ENCODE measurements at regions not wholly inside any gene's neighbourhood (a gene's known extent, or its start where the extent isn't known, plus 50 kb on each side); places are given as distances from the start of the nearest gene placed in this dataset.
"Not testable (repeated sequence)": the region's sequence is repeated elsewhere in the genome, so short reads cannot be mapped to it uniquely, and the experiment has no call there.

DNA sequence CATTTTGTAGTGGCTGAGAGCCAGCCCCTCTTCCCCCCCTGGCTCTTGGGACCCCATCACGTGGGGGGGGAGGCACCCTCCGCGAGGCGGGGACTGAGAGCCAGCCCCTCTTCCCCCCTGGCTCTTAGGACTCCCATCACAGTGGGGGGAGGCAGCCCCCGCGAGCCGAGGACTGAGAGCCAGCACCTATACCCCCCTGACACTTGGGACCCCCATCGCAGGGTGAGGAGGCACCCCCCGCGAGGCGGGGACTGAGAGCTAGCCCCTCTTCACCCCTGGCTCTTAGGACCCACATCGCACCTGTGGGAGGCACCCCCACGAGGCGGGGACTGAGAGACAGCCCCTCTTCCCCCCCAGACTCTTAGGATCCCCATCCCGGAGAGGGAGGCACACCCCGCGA, 2426.5 kb upstream of the PCDH20 start:
- DNase-seq: no peak

DNA sequence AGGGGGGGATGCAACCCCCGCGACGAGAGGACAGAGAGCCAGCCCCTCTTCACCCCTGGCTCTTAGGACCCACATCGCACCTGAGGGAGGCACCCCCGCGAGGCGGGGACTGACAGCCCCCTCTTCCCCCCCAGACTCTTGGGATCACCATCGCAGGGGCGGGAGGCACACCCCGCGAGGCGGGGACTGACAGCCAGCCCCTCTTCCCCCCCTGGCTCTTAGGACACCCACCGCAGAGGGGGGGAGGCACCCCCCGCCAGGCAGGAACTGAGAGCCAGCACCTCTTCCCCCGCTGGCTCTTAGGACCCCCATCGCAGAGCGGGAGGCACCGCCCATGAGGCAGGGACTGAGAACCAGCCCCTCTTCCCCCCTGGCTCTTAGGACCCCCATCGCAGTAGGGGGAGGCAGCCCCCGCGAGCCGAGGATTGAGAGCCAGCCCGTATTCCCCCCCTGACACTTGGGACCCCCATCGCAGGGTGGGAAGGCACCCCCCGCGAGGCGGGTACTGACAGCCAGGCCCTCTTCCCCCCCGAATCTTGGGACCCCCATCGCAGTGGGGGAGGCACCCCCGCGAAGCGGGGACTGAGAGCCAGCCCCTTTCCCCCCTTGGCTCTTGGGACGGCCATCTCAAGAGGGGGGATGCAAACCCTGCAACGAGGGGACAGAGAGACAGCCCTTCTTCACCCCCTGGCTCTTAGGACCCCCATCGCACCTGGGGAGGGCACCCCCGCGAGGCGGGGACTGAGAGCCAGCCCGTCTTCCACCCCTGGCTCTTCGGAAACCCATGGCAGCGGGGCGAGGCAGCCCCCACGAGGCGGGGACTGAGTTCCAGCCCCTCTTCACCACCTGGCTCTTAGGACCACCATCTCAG, 2425.1 kb upstream of the PCDH20 start:
- DNase-seq: no peak

DNA sequence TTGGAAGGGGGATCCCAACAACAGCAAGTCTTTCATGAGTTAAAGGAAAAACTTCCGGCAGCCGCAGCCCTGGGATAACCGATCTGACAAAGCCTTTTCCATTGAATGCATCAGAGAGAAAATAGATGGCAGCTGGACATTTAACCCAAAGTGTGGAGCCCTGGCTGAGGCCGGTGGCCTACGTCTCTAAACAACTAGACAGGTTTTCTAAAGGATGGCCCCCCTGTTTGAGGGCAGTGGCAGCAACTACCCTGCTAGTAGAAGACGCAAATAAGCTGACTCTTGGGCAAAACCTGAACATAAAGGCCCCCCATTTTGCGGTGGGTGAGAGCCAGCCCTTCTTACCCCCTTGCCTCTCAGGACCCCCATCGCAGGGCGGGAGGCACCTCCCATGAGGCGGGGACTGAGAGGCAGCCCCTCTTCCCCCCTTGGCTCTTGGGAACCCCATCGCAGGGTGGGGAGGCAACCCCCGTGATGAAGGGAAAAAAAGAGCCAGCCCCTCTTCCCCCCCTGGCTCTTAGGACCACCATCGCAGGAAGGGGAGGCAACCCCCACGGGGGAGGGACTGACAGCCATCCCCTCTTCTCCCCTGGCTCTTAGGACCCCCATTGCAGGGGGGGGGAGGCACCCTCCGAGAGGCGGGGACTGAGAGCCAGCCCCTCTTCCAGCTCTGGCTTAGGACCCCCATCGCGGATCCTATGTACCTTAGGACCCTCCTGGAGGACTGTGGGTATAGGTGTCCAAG, 2422.9 kb upstream of the PCDH20 start:
- no peak for DNase-seq

DNA sequence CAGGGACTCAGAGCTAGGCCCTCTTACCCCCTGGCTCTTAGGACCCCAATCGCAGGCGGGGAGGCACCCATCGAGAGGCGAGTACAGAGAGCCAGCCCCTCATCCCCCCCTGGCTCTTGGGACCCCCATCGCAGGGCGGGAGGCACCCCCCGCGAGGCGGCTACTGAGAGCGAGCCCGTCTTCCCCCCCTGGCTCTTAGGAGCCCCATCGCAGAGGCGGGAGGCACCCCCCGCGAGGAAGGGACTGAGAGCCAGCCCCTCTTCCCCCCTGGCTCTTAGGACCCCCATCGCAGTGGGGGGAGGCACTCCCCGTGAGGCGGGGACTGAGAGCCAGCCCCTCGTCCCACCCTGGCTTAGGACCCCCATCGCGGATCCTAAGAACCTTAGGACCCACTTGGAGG, 2422.1 kb upstream of the PCDH20 start:
- not testable (repeated sequence) for DNase-seq

DNA sequence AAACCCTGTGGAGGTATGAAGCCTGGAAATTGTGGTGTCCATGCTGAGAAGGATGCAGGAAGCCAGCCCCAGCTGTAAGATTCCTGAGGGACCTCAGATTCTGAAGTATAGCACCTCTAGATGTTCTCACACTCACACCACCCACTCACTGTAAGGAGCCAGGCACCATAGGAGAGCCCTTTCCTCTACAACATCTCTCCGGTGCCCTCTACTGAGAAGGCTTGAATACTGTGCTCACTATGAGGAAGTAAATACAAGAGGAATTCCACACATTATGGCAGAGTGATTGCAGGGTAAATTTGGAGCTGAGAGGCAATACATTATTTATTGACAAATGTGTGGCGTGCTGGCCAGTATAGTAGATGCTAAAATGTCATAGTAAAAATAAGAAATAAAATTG, 2414.0 kb upstream of the PCDH20 start:
- DNase-seq: not testable (repeated sequence)

DNA sequence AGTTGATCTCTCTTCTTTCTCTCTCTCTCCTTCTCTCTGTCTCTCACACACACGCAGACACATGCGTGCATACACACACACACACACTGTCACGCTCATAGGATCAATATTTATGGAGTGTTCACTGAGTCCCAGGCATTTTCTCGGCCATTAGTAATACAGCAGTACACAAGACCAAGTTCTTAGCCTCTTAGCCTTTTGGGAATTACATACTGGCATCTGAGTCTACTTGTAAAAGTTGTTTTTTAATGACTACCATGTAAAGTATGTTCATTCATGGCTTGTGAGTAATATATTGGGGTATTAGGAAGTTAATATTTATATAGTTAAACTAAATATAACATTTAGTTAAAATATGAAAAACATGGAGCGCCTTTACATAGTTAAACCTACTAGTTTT, 2406.1 kb upstream of the PCDH20 start:
- not testable (repeated sequence) for DNase-seq

DNA sequence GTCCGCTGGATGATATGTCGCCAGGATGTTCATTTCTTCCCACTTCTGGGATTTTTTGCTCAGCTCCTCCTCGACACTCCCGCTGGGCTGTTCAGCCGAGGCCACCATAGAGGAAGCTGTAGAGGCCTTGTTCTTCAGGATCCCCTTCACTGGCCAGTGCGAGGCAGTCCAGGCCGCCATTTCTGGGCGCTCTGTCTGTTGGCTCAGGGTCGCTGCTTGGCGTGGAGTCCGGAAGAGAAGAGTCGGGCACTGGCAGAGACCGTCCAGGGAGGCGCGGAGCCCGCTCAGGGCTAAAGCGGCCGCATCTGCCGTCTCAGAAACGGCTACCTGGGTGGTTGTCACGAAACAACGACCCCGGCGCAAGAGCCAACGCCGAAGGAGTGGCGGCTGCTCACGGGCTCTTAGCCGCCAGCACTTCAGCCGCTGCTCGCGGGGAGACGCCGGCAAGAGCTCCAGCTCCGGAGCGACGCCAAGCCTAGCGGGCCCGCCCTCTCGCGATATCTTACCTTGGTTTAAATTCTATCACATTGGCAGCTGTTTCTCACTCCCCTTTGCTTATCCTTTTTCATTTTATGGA, 2395.9 kb upstream of the PCDH20 start:
- not testable (repeated sequence) for DNase-seq

DNA sequence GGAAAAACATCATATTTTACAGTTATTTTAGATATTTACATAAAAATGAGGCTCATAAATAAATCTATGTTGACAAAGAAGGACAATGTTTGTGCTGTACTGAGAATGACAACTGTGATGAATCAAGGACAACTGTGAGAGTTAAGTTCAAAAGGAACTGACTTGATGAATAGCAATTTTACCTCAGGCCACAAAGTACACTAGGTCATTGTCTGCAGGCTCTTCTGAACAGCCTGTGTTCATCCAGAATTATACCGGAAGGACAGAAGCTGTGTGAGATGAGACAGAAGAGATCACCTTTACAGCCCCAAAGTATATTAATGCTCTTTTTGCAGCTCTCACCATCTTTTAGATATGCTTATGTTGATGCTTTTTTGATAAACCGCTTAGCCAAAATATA, 2375.5 kb upstream of the PCDH20 start:
- not testable (repeated sequence) for DNase-seq

DNA sequence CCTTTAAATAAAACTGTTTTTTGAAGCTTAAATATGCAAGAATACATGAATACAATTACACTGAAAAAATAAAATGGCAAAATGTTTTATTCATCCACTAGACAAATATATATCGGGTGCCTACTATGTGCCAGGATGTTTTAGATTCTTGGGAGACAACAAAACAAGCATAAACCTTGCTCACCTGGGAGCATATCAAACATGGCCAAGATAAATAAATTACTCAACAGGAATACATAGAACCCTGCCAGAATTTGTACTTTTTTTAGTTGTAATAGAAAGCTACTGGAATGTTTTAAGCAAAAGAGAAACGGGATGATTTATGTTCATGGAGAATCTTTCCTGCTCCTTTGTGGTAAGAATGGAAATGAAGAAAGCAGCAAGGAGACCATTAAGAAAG, 2358.5 kb upstream of the PCDH20 start:
- no peak for DNase-seq

DNA sequence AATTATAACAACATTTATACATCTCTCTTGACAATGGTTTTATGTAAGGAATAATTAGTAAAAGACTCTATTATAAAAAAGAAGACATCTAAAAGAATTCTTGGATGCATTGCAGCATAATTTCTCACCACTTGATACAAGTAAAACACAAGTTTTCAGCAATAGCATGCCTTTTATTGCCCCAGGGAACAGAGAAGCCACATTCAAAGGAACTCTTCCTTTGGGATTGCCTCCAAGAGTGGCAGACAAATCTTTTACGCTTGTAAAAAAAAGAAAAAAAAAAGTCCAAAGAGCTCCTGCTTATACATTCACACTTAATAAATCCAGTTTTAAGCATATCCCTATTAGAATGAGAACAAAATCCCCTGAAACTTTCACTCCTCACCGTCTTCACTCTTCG, 2357.8 kb upstream of the PCDH20 start:
- no peak for DNase-seq

DNA sequence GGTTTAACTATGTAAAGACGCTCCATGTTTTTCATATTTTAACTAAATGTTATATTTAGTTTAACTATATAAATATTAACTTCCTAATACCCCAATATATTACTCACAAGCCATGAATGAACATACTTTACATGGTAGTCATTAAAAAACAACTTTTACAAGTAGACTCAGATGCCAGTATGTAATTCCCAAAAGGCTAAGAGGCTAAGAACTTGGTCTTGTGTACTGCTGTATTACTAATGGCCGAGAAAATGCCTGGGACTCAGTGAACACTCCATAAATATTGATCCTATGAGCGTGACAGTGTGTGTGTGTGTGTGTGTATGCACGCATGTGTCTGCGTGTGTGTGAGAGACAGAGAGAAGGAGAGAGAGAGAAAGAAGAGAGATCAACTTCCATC, 2342.0 kb upstream of the PCDH20 start:
- not testable (repeated sequence) for DNase-seq

DNA sequence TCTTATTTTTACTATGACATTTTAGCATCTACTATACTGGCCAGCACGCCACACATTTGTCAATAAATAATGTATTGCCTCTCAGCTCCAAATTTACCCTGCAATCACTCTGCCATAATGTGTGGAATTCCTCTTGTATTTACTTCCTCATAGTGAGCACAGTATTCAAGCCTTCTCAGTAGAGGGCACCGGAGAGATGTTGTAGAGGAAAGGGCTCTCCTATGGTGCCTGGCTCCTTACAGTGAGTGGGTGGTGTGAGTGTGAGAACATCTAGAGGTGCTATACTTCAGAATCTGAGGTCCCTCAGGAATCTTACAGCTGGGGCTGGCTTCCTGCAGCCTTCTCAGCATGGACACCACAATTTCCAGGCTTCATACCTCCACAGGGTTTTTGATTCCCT, 2334.2 kb upstream of the PCDH20 start:
- DNase-seq: not testable (repeated sequence)

DNA sequence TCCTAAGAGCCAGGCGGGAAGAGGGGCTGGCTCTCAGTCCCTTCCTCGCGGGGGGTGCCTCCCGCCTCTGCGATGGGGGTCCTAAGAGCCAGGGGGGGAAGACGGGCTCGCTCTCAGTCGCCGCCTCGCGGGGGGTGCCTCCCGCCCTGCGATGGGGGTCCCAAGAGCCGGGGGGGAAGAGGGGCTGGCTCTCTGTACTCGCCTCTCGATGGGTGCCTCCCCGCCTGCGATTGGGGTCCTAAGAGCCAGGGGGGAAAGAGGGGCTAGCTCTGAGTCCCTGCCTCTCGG, 2326.1 kb upstream of the PCDH20 start:
- not testable (repeated sequence) for DNase-seq

DNA sequence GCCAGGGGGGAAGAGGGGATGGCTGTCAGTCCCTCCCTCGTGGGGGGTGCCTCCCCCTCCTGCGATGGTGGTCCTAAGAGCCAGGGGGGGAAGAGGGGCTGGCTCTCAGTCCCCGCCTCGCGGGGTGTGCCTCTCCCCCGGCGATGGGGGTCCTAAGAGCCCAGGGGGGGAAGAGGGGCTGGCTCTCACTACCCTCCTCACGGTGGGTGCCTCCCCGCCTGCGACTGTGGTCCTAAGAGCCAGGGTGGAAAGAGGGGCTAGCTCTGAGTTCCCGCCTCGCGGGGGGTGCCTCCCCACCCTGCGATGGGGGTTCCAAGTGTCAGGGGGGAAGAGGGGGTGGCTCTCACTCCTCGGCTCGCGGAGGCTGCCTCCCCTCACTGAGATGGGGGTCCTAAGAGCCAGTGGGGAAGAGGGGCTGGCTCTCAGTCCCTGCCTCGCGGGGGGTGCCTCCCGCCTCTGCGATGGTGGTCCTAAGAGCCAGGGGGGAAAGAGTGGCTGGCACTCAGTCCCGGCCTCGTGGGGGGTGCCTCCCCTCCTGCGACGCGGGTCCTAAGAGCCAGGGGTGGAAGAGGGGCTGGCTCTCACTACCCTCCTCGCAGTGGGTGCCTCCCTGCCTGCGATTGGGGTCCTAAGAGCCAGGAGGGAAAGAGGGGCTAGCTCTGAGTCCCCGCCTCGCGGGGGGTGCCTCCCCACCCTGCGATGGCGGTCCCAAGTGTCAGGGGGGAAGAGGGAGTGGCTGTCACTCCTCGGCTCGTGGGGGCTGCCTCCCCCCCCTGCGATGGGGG, 2325.6 kb upstream of the PCDH20 start:
- no peak for DNase-seq

DNA sequence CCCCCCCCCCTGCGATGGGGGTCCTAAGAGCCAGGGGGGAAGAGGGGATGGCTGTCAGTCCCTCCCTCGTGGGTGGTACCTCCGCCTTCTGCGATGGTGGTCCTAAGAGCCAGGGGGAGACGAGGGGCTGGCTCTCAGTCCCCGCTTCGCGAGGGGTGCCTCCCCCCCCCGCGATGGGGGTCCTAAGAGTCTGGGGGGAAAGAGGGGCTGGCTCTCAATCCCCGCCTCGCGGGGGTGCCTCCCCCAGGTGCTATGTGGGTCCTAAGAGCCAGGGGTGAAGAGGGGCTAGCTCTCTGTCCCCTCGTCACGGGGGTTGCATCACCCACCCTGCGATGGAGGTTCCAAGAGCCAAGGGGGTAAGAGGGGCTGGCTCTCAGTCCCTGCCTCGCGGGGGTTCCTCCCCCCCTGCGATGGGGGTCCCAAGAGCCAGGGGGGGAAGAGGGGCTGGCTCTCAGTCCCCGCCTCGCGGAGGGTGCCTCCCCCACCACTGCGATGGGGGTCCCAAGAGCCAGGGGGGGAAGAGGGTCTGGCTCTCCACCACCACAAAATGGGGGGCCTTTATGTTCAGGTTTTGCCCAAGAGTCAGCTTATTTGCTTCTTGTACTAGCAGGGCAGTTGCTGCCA, 2323.6 kb upstream of the PCDH20 start:
- DNase-seq: not testable (repeated sequence)

DNA sequence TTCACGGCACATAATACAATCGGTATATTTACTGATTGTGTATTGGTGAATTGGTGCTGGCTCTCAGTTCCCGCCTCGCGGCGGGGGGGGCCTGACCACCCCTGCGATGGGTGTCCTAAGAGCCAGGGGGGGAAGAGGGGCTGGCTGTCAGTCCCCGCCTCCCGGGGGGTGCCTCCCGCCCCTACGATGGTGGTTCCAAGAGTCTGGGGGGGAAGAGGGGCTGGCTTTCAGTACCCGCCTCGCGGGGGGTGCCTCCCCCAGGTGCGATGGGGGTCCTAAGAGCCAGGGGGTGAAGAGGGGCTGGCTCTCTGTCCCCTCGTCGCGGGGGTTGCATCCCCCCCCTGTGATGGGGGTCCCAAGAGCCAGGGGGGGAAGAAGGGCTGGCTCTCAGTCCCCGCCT, 2321.8 kb upstream of the PCDH20 start:
- DNase-seq: no peak

DNA sequence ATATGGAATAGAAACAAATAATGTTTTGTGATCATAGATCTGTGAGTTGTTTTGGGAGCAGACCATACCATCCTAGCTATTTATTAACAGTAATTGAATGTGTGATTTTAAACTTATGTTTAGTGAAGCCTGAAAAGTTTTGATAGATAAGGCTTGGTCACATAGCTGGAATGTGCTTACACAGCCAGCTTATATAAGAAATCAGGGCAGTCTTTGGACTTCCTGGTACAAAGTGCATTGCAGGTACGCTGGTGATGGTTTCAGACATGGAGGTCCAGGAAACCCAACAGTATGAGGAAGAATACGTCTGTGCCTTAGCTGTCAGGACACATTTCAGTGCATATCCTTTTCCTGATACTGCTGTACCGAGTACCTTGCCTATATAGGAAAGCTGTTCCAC, 2316.2 kb upstream of the PCDH20 start:
- DNase-seq: no peak

DNA sequence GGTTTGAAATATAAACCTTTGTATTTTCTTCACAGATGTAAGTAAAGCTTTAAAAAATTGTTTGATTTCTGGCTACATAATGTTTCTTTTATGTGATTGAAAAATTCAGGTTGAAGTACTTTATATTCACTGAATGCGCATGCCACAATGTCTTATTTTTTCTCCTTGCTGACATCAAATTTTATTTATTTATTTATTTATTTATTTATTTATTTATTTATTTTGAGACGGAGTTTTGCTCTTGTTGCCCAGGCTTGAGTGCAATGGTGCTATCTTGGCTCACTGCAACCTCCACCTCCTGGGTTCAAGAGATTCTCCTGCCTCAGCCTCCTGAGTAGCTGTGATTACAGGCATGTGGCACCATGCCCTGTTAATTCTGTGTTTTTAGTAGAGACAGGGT, 2296.5 kb upstream of the PCDH20 start:
- not testable (repeated sequence) for DNase-seq

DNA sequence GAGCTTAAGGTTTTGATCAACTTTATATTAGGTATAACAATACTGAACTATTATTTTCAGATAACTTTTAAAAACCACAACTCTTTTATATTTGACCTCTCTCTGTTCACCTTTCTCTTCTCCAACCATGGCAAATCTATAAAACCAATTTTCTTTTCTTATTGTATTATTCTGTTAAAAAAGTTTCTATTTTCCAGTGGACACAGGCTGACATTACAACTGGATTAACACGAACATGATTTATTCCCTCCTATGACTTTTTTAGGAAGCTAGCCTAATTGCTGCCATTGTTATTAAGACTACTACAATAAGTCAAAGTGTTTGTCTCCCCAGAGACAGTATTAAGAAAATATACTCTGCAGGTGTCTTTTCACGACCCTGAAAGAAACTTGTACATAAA, 2291.1 kb upstream of the PCDH20 start:
- no peak for DNase-seq

DNA sequence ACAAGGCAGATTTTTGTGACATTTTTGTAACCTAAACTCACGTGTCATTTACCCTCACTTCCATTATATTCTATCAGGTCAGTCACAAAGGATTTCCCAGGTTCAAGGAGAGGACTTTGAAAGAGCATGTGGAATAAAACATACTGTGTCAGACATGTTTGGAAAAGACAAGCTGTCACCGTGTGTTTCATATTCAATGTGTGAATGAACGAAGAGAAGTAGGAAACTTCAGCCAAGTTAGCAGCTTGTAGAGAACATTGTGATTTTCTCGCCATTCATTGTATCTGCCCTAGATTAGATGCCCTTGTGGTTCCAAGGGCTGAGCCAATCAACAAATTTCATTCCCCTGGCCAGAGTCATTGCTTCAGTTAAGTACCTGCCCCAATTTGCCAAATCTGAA, 2288.9 kb upstream of the PCDH20 start:
- no peak for DNase-seq

DNA sequence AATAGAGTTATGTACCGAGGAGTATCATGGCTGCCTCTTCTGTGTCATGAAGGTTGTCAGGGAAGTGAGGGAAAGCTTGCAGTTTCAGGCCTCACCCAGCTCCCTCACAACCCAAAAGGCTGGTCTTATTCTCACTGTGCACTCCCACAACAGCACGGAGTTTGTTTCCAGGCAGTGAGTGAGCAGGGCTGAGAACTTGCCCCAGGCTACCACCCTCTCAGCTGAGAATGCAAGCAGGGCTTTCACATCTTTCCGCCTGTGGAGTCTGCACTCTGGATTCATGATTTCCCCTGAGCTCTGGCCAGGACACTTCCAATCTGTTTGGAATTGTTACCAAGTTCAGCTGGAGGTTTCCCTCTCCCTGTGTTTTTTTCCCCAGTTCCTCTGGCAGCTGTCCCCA, 2284.7 kb upstream of the PCDH20 start:
- no peak for DNase-seq

DNA sequence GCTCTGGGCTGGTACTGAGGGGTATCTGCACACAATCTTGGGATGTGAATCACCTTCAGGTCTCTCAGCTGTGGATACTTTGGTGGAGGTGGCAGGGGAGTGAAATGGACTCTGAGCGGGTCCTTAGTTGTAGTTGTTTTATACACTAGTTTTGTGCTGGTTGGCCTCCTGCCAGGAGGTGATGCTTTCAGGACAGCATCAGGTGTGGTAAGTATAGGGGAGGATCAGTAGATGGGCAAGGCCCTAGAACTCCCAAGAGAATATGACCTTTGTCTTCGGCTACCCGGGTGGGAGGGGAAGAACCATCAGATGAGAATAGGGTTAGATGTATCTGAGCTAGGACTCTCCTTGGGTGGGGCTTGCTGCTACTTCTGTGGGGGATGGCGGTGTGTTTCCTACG, 2284.3 kb upstream of the PCDH20 start:
- no peak for DNase-seq

DNA sequence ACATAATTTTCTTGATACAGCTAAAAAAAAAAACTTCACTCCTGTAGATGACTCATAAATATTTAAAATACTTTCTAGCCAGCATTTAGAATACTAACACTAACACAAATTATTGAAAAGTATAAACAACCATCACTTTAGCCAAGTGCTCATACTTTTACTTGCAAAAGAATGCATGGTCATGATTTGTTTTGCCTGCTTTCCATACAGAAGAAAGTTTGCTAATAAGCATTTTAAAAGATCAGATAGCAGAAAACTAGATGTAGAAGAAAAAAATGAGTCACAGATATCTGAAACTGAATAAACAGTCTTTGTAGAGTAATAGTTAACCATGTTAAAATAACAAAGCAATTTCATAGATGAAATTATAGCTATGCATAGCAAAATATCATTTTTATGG, 2280.4 kb upstream of the PCDH20 start:
- DNase-seq: no peak
